Esophagus squamous epithelium (tissue), 5 donors: ENCODE measurements at regions not wholly inside any gene's neighbourhood (a gene's known extent, or its start where the extent isn't known, plus 50 kb on each side); places are given as distances from the start of the nearest gene placed in this dataset.

Experiments used
- DNase-seq: peaks from one replicate; lab custom pipeline; 2025; lab: John Stamatoyannopoulos, UW
- H3K27ac ChIP-seq, 4 donors: fragments of 200-600 bp; sonication (generic); one replicate each; pipeline ENCODE4 v1.5.1; 2016 to 2019; ENCODE audit warnings: mild to moderate bottlenecking in 1 of 4
- H3K27me3 ChIP-seq, 4 donors: fragments of 200-600 bp; sonication (generic); 1 replicate in 3 of 4; 2 replicates in 1 of 4; pipeline versions ENCODE4 v1.5.1 to v1.6.0; 2017 to 2021; ENCODE audit warnings: antibody characterized with exemption in 1 of 4
- H3K36me3 ChIP-seq, 3 donors: fragments of 200-600 bp; sonication (generic); one replicate each; pipeline ENCODE4 v1.5.1; 2016 to 2019
- H3K4me1 ChIP-seq, 3 donors: fragments of 200-600 bp; sonication (generic); one replicate each; pipeline ENCODE4 v1.5.1; 2017 to 2019
- H3K4me3 ChIP-seq, 4 donors: fragments of 200-600 bp; sonication (generic); 1 replicate in 3 of 4; 2 replicates in 1 of 4; pipeline ENCODE4 v1.5.1; 2016 to 2019; ENCODE audit warnings: mild to moderate bottlenecking in 2 of 4, moderate library complexity in 1 of 4
- H3K9me3 ChIP-seq, 3 donors: fragments of 200-600 bp; sonication (generic); one replicate each; pipeline ENCODE4 v1.5.1; 2016 to 2019
- CTCF ChIP-seq, 6 experiments: fragments of 450-650 bp in 4 of 6; fragments of 200-600 bp in 2 of 6; sonication (generic) in 2 of 6; IDR thresholded peaks; one replicate each; pipeline ENCODE4 v1.5.1; 2016 to 2019; ENCODE audit warnings: antibody characterized with exemption in 6 of 6, mild to moderate bottlenecking in 4 of 6, moderate library complexity in 4 of 6
- POLR2A ChIP-seq, 4 donors: fragments of 450-650 bp; IDR thresholded peaks; one replicate each; pipeline ENCODE4 v1.6.1; 2017; ENCODE audit warnings: antibody characterized with exemption in 4 of 4, mild to moderate bottlenecking in 4 of 4, moderate library complexity in 3 of 4
- WGBS, 2 donors: methylation state at CpG; one replicate each; pipeline ENCODE4 v1.1.5; 2018; 5-methylcytosine and 5-hydroxymethylcytosine counted together
- intact Hi-C: fragments of 100-400 bp; cut with DNase I; formaldehyde crosslinking; loops from one replicate; pipeline ENCODE4 v1.15.0; 2022
- donor health status: DM: yes; HTN: yes; CAD: no.

GRCh38 chr2:60170272-60170671 lies 383.2 kb downstream of the BCL11A start:
- 87 to 91% methylated on average over 3 of the region's 3 CpGs for WGBS, 2 donors
- TF ChIP-seq POLR2A (IDR thresholded peaks at IDR 0.05) (no peak), CTCF (IDR thresholded peaks at IDR 0.05) (no peak)
- no peak for DNase-seq
- no peaks in the 10 kb centered on the region for H3K27me3 ChIP-seq
- no peaks in the 10 kb centered on the region for H3K4me1 ChIP-seq
- H3K36me3 ChIP-seq: no peaks in the 10 kb centered on the region
- no peaks in the 10 kb centered on the region for H3K9me3 ChIP-seq
- H3K4me3 ChIP-seq: no peak overlapping the region
- intact Hi-C loops: no loop called here
- no peak overlapping the region for H3K27ac ChIP-seq

- no peaks in the 10 kb centered on the region for H3K27me3 ChIP-seq
- H3K4me3 ChIP-seq: no peak overlapping the region
- H3K27ac ChIP-seq: no peak overlapping the region
- DNase-seq: no peak
- H3K4me1 ChIP-seq: no peaks in the 10 kb centered on the region
- TF ChIP-seq CTCF (IDR thresholded peaks at IDR 0.05) (no peak), POLR2A (IDR thresholded peaks at IDR 0.05) (no peak)
- 84 to 100% methylated on average over 2 to 3 of the region's 3 CpGs for WGBS, 2 donors
- no peaks in the 10 kb centered on the region for H3K9me3 ChIP-seq
- H3K36me3 ChIP-seq: no peaks in the 10 kb centered on the region
- intact Hi-C loops: no loop called here
Measured at GRCh38 chr2:60168247-60168646, 385.2 kb downstream of the BCL11A start.

- no peaks in the 10 kb centered on the region for H3K27me3 ChIP-seq
- DNase-seq: no peak
- no peaks in the 10 kb centered on the region for H3K4me1 ChIP-seq
- H3K36me3 ChIP-seq: no peaks in the 10 kb centered on the region
- no peak overlapping the region for H3K4me3 ChIP-seq
- intact Hi-C loops: no loop called here
- 85 to 90% methylated on average over 4 of the region's 4 CpGs for WGBS, 2 donors
- no peaks in the 10 kb centered on the region for H3K9me3 ChIP-seq
- H3K27ac ChIP-seq: no peak overlapping the region
- TF ChIP-seq POLR2A (IDR thresholded peaks at IDR 0.05) (no peak), CTCF (IDR thresholded peaks at IDR 0.05) (no peak)
Measured at GRCh38 chr2:60167089-60167488, 386.4 kb downstream of the BCL11A start.

- Histone ChIP-seq H3K36me3 (no peaks in the 10 kb centered on the region), H3K27me3 (no peaks in the 10 kb centered on the region), H3K4me1 (no peaks in the 10 kb centered on the region), H3K4me3 (no peak overlapping the region), H3K9me3 (no peaks in the 10 kb centered on the region), H3K27ac (no peak overlapping the region)
- intact Hi-C loops: no loop called here
- WGBS, 2 donors: 92% methylated on average over 5 to 6 of the region's 7 CpGs
- TF ChIP-seq CTCF (IDR thresholded peaks at IDR 0.05): no peak
- no peak for TF ChIP-seq POLR2A (IDR thresholded peaks at IDR 0.05)
- DNase-seq: no peak
Measured at GRCh38 chr2:60163691-60164090, 389.8 kb downstream of the BCL11A start.

GRCh38 chr2:60159519-60159918 lies 393.9 kb downstream of the BCL11A start:
- DNase-seq: no peak
- no peaks in the 10 kb centered on the region for H3K27me3 ChIP-seq
- H3K4me3 ChIP-seq: no peak overlapping the region
- intact Hi-C loops: no loop called here
- 39 to 48% methylated on average over 2 of the region's 2 CpGs for WGBS, 2 donors
- TF ChIP-seq POLR2A (IDR thresholded peaks at IDR 0.05): no peak
- TF ChIP-seq CTCF (IDR thresholded peaks at IDR 0.05): no peak
- H3K4me1 ChIP-seq: no peaks in the 10 kb centered on the region
- no peak overlapping the region for H3K27ac ChIP-seq
- no peaks in the 10 kb centered on the region for H3K36me3 ChIP-seq
- H3K9me3 ChIP-seq: no peaks in the 10 kb centered on the region
